NCI-H2107 (cell line): ENCODE measurements at regions not wholly inside any gene's neighbourhood (a gene's known extent, or its start where the extent isn't known, plus 50 kb on each side); places are given as distances from the start of the nearest gene placed in this dataset.

Source experiments
- DNase-seq: peaks from one replicate; lab custom pipeline; 2025; lab: John Stamatoyannopoulos, UW

DNA sequence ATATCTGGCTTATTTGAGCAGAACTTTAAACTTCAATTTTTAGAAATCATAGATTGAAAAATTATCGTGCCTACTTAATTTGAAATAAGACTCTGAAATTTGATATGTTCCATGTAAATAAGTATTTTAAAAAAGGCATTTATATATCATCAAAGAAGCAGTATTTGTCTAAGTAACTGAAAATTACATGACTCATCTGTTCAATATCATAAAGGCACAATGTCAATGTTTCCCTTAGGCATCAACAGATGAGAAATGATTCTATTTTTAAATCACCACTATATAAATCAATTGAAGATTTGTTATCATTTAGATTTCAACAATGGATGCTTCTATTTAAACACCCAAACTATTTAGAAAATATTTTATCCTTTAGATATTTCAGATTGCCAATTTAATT lies 142.9 kb upstream of the POU5F2 start:
- no peak for DNase-seq

- no peak for DNase-seq
Observed at GRCh38 chr5:93883459-93883858, 142.1 kb upstream of the POU5F2 start.

DNA sequence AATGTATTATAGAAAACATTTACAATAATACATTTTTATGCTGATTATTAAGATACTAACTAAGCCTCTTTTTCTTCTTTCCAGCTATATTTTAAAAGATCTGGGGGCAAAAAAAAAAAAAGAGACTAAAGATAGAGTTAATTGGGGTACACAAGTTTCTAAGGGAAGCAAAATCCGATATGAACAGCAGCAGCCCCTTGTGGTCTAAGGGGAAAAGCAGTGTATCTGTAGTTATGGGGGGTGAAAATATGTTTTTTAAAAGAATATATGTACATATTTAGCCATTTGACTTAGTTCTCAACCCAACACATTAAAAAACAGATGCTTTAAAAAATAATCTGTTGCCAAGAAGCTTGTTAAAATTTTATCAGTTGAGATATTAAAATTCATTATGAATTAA lies 134.3 kb upstream of the POU5F2 start:
- no peak for DNase-seq

DNA sequence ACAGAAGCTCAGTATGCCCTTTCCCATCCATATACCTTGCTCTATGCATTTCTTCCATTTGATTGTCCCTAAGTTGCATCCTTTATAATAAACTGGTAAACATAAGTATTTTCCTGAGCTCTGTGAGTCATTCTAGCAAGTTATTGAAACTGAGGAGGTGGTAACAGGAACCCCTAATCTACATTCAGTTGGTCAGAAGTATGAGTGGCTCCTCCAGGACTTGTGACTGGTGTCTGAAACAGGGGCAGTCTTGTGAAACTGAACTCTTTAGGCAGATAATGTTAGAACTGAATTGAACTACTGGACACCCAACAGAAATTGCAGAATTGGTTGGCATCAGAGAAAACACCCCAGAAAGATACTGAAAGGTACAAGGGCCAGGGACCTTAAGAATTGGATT lies 133.1 kb upstream of the POU5F2 start:
- DNase-seq = no peak

GRCh38 chr5:93874080-93874479 lies 132.7 kb upstream of the POU5F2 start:
- no peak for DNase-seq

DNA sequence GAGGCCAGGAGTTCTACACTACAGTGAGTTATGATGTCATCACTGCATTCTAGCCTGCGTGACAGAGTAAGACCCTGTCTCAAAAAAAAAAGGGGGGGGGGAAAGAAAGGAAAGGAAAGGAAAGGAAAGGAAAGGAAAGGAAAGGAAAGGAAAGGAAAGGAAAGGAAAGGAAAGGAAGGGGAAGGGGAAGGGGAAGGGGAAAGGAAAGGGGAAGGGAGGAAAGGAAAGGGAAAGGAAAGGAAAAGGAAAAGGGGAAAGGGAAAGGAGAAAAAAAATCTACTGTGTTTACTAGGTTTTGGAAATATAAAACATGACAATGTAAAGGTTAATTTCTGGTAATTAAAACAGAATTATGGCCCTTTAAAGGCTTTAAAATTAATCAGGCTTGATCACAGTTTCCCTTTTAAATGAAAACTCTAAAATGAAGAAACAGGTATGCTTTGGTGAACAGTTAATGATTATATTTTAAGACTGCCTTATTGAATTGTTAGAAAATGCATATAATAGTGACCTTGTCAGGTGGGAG lies 131.9 kb upstream of the POU5F2 start:
- no peak for DNase-seq

DNA sequence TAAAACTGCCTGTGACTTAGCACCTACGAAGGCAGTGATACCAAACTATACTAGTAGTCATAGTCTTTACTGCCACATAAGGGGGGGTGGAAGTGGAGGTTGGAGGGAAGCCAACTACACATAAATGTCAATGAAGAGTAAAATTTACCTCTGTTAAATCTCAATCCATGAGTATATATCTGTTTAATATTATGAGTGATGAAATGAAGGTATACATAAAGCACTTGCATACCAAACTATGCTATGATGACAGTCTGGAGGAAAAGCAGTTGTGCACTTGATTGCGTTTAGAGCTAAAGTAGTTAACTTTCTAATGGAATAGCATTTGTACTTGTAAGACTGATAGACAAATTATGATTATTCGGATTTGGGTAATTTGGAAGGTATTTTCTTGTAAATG lies 129.2 kb upstream of the POU5F2 start:
- no peak for DNase-seq

- DNase-seq = no peak
Observed at GRCh38 chr5:93868851-93869250, 127.5 kb upstream of the POU5F2 start.

- DNase-seq = no peak
Observed at GRCh38 chr5:93850311-93850710, 108.9 kb upstream of the POU5F2 start.

DNA sequence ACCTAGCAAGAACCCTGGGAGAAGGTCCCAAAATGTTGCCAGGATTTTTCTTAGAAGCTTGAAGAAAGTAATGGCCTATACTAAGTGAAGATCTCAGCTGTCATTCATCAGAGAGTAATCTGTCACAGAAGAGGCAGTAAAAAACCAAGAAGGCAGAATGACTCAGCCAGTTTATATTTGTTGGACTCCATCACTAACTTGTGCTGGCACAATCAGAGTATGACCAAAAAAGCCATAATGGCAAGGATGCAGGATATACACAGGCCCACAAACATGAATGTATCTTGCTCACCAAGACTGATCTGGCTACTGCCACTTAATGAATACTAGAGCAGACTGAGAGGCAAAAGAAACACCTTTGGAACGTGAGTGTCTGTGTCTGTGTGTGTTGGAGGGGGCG lies 104.0 kb upstream of the POU5F2 start:
- DNase-seq = no peak

DNA sequence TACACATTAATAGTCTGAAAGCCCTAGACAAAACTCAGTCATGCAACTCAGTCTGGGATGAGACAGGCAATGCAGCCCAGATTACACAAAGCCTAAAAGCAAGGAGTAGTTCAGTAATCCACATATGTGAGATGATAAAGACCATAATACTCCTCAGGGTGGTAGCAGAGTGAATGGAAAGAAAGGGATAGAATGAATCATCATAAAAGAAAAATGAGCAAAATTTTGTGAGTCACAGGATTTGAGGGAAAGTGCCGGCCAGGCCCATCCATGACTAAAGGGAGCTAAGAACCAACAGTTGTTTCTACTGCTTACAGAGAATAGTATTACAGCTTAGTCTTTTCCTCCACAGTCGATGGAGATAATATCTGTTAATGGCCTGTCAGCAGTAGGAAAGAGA lies 90.0 kb upstream of the POU5F2 start:
- DNase-seq = no peak

DNA sequence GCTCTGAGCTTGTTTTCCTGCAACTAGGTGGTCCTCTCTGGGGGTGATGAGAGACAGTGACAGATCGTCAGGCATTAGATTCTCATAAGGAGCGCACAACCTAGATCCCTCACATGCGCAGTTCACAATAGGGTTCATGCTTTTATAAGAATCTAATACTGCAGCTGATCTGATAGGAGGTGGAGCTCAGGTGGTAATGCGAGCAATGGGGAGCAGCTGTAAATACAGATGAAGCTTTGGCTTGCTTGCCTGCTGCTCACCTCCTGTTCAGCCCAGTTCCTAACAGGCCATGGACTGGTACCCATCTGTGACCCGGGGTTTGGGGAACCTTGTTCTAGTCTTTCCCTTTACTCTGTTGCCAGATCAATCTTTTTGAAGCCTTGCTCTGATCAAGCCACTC lies 89.5 kb upstream of the POU5F2 start:
- DNase-seq = no peak

- DNase-seq = no peak
Observed at GRCh38 chr5:93829346-93829745, 87.9 kb upstream of the POU5F2 start.

- no peak for DNase-seq
Observed at GRCh38 chr5:93821891-93822415, 80.6 kb upstream of the POU5F2 start.

DNA sequence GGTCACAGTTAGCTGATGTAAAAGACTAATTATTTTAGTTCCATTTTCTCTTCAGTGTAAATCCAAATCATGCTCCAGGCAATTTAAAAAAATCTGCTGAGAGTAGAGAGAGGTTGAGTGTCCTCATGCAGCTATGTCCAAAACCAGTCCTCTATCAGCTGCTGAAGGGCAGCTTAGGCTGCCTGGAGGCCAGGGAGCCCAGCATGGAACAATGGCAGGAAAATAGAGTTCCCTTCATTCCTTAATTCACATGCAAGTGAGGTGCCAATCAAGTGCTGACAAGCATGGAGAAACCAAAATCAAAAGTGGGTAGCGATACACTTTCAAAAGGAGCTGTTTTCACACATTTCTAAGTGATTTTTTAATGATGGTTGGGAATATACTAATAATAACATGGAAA lies 78.3 kb upstream of the POU5F2 start:
- DNase-seq = no peak

GRCh38 chr5:93810780-93811179 lies 69.4 kb upstream of the POU5F2 start:
- DNase-seq = no peak

- no peak for DNase-seq
Observed at GRCh38 chr5:93809430-93809829, 68.0 kb upstream of the POU5F2 start.

DNA sequence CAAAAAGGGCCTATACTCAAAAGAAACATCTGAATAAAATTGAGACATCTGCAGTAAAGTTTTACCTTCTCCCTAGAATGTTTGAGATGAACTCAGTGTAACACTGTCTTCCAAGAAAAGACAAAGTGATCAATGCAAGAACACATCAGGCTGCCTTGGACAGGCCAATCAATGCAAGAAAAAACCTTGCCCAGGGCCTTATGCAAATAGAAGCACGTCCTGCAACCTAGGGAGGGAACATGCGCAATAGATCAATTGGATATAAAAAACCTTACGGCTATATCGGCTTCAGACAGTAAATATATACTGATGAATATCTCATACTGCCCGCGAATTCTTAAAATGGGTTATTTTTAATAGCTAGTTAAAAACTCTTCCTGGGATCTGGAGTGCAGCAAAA lies 66.4 kb upstream of the POU5F2 start:
- DNase-seq = no peak

DNA sequence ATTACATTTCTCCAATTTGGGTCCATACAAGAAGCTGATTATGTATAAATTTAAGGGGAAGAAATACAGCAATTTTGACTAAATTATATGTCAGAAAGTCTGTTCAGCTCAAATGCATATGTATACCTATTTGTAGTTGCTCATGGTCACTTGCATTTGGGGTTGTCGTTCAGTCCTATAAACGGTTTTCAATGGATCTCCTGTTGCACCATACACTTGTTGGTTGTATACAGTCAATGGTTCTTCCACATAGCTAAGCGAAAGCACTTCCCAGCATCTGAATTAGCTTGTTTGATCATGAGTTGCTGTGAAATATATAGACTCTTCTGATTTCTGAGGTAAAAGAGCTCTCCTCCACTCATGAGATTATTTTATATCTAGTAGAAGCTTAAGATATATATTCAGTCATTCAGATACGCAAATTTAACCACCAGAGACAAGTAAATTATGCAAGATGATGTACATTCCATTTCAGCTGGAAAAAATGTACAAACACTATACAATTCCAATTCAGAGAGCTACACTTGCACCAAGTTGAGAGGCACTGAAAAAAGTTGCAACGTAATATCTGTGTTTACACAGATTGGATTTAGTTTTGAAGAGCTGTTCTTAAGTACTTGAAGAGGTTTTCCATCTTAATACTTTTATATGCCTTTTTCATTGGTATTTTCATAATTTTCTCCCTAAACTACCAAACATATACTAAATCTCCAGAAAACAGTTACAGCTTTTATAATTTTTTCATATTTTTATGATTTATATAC lies 64.4 kb upstream of the POU5F2 start:
- no peak for DNase-seq

DNA sequence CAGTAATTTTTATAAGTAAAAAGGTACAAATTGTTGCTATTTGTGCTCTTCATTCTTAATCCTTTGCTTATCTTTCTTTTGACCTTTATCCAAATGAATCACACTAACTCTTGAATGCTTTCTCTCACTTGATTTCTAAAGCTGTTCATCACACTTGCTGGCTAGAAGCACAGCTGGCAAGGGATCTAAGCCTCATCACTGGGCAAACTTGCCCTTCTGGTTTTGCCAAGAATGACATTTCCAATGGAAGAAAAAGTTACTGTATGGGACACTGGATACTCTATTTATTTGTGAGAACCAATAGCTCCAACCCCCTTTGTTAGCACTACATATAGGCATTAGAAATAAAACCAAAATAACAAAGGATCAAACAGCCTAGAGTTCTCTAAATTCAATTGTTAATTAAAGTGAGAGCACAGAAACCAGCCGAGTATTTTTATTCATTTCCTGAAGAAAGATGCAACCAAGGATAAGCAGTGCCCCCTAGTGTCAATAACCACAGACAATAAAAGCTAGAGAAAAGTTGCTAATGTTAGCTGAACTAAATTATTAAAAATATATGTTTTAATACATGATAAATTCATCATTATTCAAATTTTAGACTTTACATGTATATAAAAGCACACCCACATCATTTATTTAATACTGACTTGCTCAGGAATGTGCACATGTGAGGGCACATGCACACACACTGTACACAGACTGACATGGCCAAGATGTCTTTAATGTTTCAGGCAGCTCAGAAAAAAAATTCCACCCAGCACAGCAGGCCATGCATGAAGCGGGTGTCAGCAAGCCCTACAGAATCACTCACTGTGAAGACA lies 59.8 kb upstream of the POU5F2 start:
- DNase-seq = peak; percentile 18

DNA sequence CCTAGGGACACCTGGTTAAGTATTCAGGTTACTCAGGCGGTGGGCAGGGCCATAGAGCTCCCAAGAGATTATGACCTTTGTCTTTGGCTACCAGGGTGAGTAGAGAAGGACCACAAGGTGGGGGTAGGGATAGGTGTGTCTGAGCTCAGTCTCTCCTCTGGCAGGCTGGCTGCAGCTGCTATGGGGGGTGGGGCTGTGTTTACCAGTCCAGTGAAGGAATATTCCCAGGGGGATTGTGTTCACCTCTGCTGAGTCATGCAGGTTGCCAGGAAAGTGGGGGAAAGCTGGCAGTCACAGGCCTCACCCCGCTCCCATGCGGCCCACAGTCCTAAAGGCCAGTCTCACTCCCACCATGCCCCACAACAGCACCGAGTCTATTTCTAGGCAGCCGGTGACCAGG lies 53.6 kb upstream of the POU5F2 start:
- peak; percentile 41 for DNase-seq

GRCh38 chr5:93793159-93793781 lies 51.9 kb upstream of the POU5F2 start:
- DNase-seq = no peak

DNA sequence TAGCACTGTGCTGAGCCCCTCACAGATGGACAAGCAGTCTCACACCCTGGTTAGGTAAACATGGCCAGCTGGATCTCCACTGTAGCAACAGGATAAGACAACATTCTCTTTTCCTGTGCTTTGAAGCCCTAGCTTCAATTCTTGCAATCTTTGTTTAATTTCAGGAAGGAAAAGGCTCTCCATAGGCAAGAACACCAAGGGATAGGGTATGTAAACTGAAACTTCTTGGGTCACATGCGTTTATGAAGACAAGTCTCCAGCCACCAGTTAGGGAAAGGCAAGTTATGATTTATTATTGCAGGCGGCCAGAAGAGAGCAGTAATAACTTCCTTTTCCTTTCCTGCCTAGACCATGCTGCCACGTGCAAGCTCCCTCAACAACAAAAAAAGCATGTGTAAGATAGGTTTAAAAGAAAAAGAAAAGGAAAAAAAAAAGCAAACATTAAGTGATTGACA lies 50.1 kb upstream of the POU5F2 start:
- DNase-seq = no peak
